ENCODE measurements at regions not wholly inside any gene's neighbourhood (a gene's known extent, or its start where the extent isn't known, plus 50 kb on each side); places are given as distances from the start of the nearest gene placed in this dataset.
A peak's percentile ranks its signal among the peaks of the same experiment; 100 is the strongest.

DNA sequence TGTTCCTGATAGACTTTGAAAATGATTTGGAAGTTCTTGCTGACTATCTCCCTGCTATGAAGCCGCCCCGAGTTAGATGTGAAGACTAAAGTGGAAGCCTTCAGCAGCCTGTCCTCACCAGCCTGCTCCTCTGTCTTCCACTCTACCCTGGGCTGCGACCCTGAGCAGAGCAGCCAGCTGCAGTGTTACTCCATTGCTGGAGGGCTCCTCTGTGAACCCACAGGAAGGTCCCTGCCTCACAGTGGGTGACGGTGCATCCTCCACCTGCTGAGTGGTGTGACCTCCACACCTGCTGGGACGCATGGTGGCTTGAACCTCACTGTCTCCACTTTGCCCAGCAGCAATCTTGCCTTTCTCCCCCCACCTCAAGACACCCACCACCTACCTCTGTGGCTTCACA lies 116.4 kb downstream of the IRS2 start:
- no peak for DNase-seq

DNA sequence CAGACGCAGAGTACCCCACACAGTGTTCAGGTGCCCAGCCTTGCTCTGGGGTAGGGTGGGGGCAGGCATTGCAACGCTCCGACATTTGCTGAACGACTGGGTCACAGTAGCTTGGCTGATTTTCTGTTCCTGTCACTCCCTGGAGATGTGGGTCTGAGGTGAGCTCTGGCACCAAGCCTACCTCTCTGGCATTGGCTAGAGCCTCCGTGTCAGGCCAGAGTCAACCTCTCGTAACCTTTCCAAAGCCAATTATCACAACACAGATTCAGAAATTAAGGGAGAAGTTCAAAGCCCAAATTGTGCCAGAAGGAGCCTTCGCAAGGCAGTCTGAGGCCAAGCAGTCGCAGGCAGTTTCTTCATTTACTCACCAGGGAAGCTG lies 117.2 kb downstream of the IRS2 start:
- peak; percentile 41 for DNase-seq

DNA sequence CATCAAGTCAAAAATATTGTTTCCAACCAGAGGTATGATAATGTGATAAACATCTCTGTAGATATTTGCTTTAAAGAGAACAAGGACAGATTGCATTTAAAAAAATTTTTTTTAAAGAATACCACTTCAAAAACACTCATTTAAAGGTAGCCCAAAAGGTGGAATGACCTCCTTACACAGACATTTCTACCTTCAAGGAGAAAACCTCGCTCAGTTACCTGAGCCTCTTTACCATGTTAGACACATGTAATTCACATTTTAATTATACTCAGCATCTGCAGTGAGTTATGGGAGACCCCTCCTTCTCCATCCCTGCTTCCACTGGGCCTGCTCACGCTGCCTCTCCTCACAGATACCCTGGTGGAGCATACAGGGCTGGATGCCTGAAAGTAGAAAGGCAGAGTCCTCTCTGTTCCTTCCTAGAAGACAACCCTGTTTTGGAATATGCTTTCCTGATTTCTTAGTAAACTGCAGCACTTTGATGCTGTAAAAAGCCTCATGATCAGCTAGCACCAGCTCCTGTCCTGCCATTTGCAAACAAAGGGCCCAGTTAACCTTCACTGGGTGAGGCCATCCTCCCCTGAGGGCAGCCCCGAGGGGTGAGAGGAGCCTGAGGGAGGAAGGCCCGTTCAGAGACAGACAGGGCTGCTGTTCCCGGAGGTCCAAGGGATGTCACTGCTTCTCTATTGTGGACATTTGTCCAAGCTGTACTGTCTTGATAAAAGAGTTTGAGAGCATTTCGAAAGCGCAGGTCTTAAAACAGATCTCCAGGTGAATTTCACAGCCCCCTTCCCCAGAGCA lies 117.8 kb downstream of the IRS2 start:
- DNase-seq = no peak

DNA sequence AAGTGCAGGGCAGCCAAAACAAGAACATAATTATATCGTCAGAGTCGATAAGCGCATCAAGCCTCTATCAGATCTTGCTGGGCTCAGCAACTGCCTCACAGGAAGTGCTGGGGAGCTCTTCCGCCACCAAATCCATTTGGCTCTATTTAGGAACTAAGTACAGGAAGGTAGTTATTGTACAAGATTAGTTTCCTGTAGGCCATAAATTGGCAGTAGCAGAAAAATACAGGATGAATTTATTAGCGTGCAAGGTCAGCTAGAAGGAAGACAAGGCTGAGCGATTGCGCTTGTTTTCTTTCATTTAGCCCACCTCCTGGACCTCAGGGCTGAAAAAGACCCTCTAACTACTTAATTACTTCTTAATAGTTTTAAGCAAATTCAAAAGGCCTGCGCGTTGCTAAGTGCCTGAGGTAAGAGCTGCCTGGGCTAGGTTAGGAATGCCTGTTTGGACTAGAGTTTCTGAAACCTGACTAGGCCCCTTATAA lies 118.5 kb downstream of the IRS2 start:
- peak; percentile 40 for DNase-seq

GRCh38 chr13:109667056-109667455 lies 119.3 kb downstream of the IRS2 start:
- DNase-seq = no peak

DNA sequence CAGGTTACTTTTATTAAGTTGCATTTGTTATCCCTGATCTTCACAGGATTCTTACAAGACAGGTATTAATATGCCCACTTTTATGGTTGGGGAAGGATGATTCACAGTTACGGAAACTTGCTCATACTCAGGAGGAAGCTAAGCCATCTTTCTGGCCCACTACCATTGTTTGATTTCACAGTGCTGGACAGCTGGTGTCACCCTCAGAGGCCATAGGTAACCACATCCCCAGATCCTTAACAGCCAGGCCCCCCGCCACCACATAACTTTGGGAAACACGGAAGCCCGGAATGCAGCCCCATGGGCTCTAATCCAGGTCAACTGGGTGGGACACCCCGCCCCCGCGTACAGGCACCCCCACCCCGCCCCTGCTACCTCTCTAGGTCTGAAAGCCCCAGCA lies 119.7 kb downstream of the IRS2 start:
- DNase-seq = no peak

DNA sequence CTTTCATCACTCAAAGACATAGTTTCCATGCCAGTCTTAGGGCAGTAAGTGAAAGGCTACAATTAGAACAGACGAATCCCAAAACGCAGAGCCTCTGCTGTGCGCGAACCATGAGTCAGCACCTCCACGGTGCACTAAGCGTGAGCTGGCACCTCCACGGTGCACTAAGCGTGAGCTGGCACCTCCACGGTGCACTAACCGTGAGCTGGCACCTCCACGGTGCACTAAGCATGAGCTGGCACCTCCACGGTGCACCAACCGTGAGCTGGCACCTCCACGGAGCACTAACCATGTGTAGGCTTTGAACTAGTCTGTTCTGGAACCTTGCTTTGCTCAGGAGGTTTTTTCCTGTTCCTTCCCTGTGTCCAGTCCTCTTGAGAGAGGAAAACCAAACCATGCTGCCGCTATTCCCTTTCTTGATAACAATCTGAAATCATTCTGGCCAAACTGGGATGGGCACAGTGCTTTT lies 120.6 kb downstream of the IRS2 start:
- no peak for DNase-seq

GRCh38 chr13:109665240-109665639 lies 121.1 kb downstream of the IRS2 start:
- DNase-seq = no peak

DNA sequence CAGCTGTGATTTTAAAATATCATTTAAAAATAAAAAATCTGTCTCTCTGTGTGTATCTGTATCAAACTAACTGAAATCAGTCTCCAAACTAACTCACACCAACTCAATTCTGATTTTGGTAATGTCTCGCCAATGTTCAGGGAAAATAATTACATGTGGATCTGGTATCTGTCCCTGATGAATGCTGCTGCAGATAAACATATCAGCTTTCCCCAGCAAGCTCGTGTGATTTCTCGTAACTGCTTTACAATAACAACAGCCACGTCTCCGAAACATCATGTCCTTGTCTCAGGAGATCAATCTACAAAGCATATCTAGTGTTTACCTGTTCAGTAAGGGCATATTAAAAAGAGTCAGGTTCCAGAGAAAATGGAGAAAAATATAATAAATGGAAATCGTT lies 129.0 kb downstream of the IRS2 start:
- DNase-seq = no peak

DNA sequence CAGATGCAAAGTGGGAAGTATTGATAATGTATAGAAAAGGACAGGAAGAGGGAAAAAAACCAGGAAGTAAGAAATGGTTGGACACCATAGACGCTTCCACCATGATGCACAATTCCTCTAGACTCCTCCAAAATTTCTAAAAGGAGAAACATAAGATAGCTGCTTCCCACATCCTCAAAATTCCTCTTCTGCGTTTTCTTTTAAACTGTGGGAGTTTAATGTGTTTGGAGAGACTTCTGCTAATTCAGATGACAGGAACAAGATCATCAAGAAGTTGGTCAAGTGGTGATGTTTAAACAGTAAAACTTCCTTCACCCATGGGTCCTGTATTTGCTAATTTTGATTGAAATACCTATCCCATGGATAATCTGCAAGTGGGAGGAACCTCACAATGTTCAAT lies 130.2 kb downstream of the IRS2 start:
- DNase-seq = no peak

DNA sequence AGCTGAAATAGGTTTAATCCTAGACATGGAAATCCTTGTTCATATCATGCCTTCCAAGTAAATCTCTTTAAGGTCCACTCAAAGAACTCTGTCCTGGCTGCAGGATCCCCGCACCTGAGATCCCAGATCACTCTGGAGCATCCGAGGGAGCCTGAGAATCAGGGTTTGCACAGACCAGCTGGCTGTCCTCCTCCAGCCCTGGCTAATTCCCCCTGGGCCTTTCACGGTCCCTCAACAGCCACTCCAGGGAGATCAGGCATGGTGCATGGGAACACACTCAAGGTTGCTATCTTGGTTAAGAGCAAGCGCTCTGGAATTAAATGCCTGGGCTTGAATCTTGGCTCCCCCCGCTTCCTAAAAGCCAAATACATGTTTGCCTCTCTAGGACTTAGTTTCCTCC lies 130.8 kb downstream of the IRS2 start:
- DNase-seq = peak; percentile 10

- DNase-seq = no peak
Observed at GRCh38 chr13:109655206-109655600, 131.2 kb downstream of the IRS2 start.

GRCh38 chr13:109654341-109655205 lies 131.8 kb downstream of the IRS2 start:
- DNase-seq = no peak

DNA sequence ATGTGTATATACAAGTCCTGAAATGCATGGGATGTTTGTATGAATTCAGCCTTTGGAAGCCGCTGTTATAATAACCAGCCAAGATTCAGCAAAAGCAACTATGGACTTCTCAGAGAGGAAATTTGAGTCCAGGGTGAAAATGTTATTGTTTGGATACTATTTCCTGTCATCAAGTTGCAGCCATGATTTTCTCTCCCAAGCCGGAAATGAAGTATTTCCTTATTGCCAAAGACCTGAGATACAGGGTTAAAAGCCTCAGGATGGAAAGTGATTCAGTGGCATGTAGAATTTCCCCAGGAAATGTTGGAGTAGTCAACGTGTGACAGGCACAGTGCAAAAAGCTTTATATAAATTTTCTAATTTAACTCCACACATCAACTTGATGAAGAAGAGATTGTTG lies 133.9 kb downstream of the IRS2 start:
- DNase-seq = no peak

- DNase-seq = no peak
Observed at GRCh38 chr13:109651854-109652253, 134.5 kb downstream of the IRS2 start.

- DNase-seq = no peak
Observed at GRCh38 chr13:109651311-109651710, 135.1 kb downstream of the IRS2 start.

- DNase-seq = no peak
Observed at GRCh38 chr13:109650861-109651260, 135.5 kb downstream of the IRS2 start.

GRCh38 chr13:109649713-109650112 lies 136.7 kb downstream of the IRS2 start:
- no peak for DNase-seq

DNA sequence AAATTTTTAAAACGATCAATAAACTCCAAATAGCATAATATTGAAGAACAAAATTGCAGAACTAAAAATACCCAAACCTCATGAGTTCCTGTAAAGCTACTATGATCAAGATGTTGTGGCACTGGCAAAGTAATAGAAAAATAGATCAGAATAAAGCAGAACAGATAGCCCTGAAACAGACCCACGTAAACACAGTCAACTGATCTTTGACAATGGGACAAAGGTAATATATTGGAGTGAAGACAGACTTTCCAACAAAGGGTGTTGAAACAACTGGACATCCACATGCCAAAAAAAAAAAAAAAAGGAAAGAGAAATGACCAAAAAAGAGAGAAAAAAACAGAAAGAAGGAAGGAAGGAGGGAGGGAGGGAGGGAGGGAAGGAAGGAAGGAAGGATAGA lies 138.7 kb downstream of the IRS2 start:
- no peak for DNase-seq

DNA sequence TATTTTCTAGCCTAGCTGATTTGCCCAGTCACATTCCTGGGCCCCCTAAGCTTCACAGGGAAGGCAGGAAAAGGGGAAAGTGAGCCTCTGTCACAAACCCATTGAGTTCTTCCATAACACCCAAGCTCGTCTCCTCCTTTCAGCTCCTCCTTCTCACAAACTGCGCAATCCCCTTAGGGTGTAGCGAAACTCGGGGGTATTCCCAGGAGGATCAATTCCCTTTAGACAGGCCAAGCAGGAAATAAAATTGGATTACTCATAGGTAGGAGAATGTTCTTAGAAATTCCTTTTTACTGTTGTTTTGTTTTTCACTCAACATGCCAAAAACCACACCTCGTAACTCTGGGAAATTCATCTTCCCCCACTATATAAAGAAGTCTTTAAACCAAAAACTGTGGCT lies 139.3 kb downstream of the IRS2 start:
- DNase-seq = peak; percentile 35

- DNase-seq = no peak
Observed at GRCh38 chr13:109646423-109646822, 140.0 kb downstream of the IRS2 start.

DNA sequence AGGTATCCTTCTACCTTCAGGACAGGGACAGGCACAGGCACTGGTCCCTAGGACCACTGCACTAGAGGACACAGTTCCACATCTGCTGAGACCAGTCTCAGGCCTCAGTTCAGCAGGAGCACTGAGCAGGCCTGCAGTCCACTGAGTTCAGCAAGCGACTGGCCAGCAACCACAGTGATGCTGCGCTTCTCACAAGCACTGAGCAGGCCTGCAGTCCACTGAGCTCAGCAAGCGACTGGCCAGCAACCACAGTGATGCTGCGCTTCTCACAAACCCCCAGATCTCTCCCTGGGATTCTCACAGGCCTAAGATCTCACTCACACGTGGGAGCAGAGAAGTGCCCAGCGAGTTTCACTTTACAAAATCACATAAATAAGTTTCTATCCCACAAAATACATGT lies 140.6 kb downstream of the IRS2 start:
- no peak for DNase-seq

DNA sequence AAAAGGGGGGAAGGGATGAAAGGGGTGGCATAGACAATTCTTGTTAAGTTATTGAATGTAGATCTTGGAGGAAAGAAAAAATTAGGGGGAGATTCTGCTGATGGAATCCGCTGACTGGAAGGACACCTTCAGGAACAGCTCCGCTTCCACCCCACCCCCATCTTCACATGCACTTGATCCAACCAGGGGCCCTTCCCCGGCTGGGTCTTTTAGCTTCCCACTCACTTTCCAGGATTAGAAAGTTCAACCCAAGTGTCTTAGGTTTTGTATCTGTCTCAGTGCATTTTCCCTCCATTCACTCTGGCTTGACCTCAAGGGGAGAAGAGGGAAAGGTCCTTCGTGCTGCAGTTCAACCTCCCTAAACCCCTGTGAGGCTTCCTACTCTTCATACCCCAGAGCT lies 141.4 kb downstream of the IRS2 start:
- no peak for DNase-seq

Data from NCI-H82 (cell line).